Activated CD8-positive, alpha-beta T cell treated with anti-CD3 and anti-CD28 coated beads for 36 hours (primary cell): ENCODE measurements at regions not wholly inside any gene's neighbourhood (a gene's known extent, or its start where the extent isn't known, plus 50 kb on each side); places are given as distances from the start of the nearest gene placed in this dataset.

Experiments used
- ATAC-seq: fragments of 200-7000 bp; cut with Tn5 transposase; one replicate; pipeline ENCODE4 v1.10.0; 2021; ENCODE audit warnings: mild to moderate bottlenecking, moderate library complexity
- CTCF ChIA-PET: fragments of 350-600 bp; sonication (Branson Sonifier 250); formaldehyde crosslinking; loops from one replicate; lab custom pipeline; 2021; ENCODE audit warnings: antibody characterized with exemption; lab: Charles Lee
- POLR2A ChIA-PET: fragments of 350-600 bp; sonication (Branson Sonifier 250); formaldehyde crosslinking; loops from one replicate; lab custom pipeline; 2021; ENCODE audit warnings: antibody characterized with exemption; lab: Charles Lee
- DNase-seq: peaks from one replicate; pipeline ENCODE4 v3.0.0-alpha.2; 2020
- H3K27ac Mint-ChIP-seq: one replicate; pipeline ENCODE4 v1.8.0; 2021; ENCODE audit warnings: mild to moderate bottlenecking, mixed read lengths
- H3K27me3 Mint-ChIP-seq: one replicate; pipeline ENCODE4 v1.8.0; 2021; ENCODE audit warnings: mixed read lengths
- H3K36me3 Mint-ChIP-seq: one replicate; pipeline ENCODE4 v1.8.0; 2021; ENCODE audit warnings: low read depth, mixed read lengths
- H3K4me1 Mint-ChIP-seq: one replicate; pipeline ENCODE4 v1.8.0; 2021; ENCODE audit warnings: low read depth, mixed read lengths
- H3K4me3 Mint-ChIP-seq: one replicate; pipeline ENCODE4 v1.8.0; 2021; ENCODE audit warnings: mild to moderate bottlenecking, moderate library complexity, mixed read lengths
- H3K9me3 Mint-ChIP-seq: one replicate; pipeline ENCODE4 v1.8.0; 2021; ENCODE audit warnings: mixed read lengths
- CTCF ChIP-seq: fragments of 200-600 bp; IDR thresholded peaks from one replicate; pipeline ENCODE4 v1.8.0; 2022; ENCODE audit warnings: antibody characterized with exemption, mild to moderate bottlenecking
- intact Hi-C: fragments of 100-400 bp; cut with micrococcal nuclease; formaldehyde crosslinking; loops from one replicate; pipeline ENCODE4 v1.10.0; 2022

DNA sequence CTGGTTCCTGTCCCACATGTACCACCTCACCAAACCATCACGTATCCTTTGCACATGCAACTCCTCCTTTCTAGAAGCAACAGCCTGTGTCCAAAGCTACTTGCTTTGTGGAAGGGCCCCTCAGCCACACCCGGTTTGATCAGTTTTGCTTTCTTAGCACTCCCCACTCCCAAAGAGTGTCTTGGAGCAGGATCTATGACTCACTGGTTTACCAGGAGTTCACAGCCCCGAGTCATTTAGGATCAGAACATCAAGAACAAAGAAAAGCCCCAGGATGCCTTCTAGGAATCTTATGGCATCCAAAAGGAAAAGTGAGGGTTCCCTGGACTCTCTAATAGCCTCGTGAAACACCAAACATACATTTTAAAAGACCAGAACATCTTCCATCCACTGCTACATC lies 50.7 kb upstream of the IGF1R start:
- ChIA-PET CTCF (interaction anchor here (3.2 kb wide), 1 partner anchor 79 kb away, joined by 13 read pairs; no protein-coding TSS in a partner anchor), POLR2A (no interaction called here)
- Mint-ChIP-seq H3K4me3 (no peak overlapping the region), H3K4me1 (peaks cover 15% of the 10 kb centered on the region), H3K36me3 (no peaks in the 10 kb centered on the region), H3K27me3 (no peaks in the 10 kb centered on the region), H3K9me3 (no peaks in the 10 kb centered on the region), H3K27ac (no peak overlapping the region)
- intact Hi-C loops, result no loop called here
- ATAC-seq (no peak), DNase-seq (no peak)
- TF ChIP-seq CTCF, result no peak
